ENCODE measurements at regions not wholly inside any gene's neighbourhood (a gene's known extent, or its start where the extent isn't known, plus 50 kb on each side); places are given as distances from the start of the nearest gene placed in this dataset.

DNA sequence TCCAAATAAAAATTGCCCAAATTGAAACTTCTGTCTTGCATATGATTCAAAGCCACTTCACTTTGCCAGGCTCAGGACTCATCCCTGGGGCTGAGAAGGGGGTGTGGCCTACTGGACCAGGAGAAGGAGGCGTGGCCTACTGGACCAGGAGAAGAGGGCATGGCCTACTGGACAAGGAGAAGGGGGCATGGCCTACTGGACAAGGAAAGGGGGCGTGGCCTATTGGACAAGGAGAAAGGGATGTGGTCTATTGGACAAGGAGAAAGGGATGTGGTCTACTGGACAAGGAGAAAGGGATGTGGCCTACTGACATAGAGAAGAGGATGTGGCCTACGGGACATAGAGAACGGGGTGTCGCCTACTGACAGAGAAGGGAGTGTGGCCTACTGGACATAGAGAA lies 405.3 kb downstream of the RRAGC start:
- DNase-seq = no peak

DNA sequence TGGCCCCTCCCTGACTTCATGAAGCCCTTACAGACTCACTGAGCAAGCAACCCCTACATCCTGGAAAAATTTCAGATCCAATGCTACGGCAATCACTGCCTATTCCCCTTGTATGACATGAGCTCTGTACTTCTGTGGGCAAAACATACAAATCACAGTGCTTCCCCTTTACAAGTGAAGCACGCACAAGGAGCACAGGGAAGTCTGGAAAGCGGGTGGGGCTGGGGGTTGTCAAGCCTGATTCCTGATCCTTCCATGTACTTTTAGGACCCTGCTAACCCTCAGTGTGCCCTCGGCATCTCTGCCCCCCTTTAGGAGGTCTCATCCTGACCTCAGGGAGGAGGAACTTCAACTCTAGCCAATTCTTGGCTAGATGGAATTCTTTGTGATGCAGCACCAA lies 405.7 kb upstream of the POU3F1 start:
- peak; percentile 26 for DNase-seq

DNA sequence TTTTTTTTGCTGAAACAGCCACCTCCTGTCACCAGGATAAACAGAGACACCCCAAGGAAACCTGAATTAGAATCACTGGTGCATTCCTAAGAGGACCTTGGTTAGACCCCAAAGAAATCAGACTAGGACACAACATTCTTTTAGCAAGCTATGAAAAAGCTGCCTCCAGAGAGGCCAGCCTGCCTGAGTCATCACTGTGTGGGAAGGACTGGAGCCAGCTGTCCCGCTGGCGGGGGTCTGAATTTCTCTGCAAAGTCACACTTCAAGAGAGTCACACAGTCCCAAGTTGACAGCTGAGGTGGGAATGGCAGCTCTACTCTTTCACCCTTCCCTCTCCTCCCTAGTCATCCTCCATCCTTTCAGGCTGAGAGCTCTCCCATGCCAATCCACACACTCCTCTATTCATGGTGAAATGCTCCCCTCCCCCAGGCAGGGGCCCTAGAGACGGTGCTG lies 405.0 kb upstream of the POU3F1 start:
- DNase-seq = peak; percentile 85

DNA sequence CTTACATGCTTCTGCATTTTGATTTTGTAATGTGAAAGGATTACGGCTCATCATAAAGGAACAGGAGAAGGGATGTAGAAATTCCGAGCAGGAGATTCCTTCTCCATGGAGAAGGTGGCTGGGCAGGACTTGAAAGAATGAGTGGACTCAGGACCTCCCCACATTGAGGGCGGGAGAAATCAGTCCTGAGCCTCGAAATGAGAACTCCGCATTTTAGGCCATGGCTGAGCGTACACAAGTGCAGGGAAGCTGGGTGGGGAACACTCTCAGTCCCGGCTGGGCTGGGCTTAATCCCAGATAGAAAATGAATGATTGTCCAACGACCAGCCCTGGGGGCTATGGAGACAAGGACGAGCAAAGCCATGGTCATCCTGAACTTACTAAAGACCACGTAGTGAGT lies 402.3 kb upstream of the POU3F1 start:
- no peak for DNase-seq

DNA sequence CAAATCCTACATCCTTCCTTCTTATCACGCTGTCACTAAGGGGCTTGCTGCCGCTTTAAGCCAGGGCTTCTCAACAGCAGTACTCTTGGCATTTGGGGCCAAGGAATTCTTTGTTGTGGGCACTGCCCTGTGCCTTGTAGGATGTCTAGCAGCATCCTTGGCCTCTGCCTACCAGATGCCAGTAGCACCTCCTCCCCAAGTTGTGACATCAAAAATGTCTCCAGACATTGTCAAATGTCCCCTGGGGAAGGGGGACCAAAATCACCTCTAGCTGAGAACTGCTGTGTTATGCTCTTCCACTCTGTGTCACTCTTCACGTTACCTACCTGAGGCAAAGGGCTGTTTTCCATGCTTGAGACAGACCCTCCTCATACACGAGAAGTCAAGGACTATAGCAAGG lies 400.3 kb upstream of the POU3F1 start:
- no peak for DNase-seq

DNA sequence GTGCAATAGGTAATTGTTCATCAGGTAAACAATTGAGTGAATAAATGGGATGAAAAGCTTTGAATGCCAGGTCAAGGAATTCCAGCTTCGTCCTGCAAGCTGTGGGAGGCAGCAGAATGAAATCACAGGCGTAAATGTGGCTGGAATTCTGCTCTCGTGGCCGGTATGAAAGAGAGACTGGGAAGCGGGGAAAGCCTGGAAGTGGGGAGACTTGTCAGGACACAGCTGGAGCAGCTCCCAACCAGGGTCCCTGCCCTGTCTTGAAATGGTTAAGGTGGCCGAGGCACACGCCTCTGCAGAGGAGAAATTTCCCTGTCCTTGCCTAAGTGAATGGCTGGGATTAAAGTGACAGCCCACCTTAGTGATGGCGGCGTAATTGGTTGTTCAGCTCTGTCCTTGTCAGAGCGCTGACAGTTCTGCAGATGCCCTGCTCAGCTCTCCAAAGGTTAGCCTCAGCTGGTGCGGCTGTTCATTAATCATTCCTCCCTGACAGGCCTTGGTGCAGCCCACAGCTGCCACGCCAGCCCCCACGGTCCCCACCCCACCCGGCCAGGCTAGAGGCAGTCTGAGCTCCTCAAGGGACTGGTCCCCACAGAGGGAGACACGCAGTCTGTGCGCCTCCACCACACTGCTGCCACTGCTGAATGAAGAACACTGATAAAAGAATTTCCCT lies 398.3 kb upstream of the POU3F1 start:
- DNase-seq = peak; percentile 3

DNA sequence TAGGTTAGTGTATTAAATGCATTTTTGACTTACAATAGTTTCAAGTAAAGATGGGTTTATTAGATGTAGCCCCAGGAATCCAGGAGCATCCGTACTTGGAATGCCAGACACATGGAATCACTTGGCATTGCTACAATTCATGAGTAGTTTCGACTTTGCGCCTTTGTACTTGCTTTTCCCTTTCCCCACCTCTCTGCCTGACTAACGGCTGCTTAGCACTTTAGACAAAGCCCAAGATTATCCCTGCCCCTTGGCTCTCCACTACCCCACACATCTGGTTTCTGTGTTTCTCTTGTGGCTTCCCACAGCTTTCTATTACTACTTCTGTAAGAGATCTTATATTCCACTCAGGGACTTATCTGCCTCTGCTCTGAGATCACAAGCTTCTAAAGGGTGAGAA lies 397.7 kb upstream of the POU3F1 start:
- peak; percentile 98 for DNase-seq

DNA sequence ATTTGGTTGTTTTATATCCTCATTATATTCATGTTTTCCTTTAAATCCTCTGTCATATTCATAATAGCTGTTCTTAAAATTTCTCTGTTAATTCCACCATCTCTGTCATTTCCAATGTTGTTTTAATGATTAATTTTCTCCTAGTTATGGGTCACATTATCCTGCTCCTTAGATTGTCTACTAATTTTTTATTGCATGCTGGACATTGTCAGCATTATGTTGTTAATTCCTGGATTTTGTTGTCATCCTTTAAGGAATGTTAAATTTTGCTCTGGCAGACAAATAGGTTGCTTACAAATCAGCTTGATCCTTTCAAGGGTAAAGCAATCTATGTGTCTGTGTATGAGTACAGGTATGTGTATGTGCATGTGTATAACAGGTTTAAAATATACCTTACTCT lies 393.8 kb upstream of the POU3F1 start:
- DNase-seq = no peak

DNA sequence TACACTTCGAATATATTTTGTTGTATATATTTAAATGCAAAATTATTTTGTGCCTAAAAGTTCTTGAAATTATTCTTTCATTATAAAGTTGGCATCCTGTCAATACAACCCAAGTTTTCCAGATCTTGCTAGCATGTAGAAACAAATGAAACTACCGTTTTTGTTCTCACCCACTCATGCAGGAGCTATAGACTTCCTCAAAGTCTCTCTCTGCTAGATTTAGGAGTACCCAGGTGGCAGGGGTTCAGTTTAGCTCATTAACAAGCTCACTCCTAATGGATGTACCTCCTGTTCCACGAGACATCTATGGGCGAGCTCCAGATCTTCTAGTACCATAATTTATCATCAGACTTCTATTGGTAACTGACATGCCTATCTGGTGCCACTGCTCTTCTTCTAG lies 390.2 kb upstream of the POU3F1 start:
- no peak for DNase-seq

DNA sequence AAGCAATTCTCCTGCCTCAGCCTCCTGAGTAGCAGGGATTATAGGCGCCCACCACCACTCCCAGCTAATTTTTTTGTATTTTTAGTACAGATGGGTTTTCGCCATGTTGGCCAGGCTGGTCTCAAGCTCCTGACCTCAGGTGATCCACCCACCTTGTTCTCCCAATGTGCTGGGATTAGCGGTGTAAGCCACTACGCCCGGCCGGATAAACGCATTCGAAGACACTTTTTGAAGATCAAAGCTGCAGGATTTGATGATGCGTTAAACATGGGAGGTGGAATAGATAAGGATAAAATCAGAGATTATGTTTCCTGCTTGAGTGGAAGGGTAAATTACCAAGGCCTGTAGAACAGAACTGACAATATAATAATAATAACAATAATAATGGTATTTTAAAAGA lies 389.4 kb upstream of the POU3F1 start:
- DNase-seq = no peak

DNA sequence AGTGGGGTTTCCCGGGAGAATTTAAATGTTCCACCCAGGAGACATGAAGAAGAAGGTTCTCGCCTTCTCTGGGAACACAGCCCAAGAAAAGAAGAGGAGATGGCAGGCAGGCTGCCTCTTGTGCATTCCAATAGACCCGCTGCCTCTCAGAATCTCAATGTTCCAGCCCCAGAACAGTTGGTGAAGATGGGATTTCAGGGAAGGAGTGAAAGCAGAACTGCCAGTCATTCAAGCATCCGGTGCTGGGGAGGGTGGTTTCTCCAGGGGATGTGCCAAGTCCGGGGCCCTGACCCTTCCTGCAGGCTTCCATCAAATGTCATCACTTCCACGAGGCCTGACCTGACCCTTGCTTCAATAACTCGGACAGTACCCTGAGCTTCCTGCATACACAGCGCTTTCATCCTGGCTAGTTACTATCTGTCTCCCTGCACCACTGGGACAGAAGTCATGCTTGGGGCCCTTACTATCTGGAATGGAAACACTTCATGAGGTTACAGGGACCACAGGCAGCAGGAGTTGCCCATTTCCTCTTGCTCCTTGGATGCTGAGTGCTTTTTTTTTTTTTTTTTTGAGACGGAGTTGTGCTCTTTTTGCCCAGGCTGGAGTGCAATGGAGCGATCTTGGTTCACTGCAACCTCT lies 386.6 kb upstream of the POU3F1 start:
- no peak for DNase-seq

DNA sequence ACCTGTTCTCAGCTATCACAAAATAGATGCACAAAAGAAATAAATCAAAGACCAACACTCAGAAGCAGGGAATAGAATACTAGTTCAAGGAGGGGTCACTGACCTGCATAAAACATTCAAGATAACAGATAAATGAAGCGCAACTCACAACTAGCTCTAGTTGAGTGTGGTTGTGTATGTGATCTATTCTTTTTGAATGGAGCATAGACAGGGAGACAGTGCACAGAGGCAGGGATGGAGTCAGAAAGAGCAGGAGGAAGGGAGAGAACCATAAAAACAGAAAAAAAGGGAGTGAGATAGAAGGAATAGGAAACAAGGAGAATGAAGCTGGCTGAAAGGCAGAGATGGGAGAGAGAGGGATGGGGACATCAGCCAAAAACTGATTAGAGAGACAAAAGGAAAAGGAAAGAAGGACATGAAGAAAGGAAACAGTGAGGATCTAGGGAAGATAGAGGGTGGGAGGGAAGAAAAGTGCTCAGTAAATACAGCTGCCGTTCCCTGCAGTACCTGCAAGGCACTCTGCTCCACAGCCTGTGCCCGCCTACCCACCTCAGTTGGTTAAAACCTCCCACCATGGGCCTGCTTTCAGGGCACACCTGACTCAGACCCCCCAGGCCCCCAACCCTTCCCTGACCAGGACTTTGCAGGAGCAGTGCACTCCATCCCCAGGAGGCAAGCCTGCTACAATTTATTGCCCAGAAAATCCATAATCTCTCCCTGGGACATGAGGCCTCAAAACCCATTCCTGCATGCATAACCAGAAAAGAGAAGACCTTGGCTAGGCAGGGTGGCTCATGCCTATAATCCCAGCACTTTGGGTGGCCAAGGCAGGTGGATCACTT lies 385.2 kb upstream of the POU3F1 start:
- DNase-seq = no peak

DNA sequence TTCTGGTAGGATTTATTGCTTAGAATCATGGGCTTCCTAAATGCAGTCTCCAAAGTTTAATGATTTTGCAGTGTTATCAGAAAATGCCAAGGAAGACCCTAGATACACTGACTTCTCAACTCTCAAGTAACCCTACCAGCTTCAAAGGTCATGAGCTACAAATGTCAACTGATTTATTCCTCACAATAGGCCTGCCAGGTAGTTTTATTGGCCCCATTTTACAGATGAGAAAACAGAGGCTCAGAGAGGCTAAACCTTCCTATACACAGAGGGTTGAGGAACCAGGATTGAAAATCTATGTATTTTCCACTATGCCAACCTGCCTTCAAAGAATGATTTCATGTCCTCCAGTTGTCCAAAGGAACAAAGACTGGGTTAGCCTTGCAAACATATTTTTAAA lies 384.4 kb upstream of the POU3F1 start:
- DNase-seq = no peak

DNA sequence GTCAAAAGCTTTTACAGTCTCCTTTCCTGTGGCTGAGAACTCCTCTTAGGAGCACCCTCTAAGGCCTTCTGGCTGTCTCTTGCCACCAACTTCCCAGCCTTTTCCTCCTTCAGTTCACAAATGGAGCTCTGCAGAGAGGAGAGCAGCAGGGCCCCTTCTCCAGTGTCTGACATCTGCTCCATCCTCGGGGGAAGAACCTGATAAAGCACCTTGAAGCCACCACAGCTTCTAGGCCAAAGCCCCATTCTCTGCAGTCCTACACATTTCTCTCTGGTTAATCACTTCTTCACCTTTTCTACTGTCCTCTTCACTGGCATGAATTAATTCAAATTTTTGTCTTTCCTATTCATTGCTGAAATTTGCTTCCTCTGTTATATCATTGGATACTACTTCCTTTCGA lies 378.1 kb upstream of the POU3F1 start:
- DNase-seq = no peak

DNA sequence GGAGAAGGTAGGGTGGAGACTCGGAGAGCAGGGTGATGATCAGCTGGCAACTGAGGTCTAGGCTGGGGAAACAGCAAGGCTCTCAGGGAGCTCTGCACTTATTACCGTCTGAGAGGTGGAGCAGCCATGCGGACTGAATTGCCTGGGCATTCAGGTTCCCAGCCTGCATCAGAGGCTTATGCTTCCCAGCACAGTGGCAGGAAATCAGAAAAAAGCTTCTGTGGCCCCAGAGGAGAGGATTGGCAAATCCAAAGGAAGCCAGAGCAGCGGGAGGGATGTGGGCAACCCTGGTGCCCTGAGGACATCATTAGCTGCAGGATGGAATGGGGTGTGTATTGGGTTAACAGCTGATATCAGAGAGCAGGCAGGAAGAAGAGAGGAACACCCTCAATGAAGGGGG lies 374.1 kb upstream of the POU3F1 start:
- DNase-seq = no peak

DNA sequence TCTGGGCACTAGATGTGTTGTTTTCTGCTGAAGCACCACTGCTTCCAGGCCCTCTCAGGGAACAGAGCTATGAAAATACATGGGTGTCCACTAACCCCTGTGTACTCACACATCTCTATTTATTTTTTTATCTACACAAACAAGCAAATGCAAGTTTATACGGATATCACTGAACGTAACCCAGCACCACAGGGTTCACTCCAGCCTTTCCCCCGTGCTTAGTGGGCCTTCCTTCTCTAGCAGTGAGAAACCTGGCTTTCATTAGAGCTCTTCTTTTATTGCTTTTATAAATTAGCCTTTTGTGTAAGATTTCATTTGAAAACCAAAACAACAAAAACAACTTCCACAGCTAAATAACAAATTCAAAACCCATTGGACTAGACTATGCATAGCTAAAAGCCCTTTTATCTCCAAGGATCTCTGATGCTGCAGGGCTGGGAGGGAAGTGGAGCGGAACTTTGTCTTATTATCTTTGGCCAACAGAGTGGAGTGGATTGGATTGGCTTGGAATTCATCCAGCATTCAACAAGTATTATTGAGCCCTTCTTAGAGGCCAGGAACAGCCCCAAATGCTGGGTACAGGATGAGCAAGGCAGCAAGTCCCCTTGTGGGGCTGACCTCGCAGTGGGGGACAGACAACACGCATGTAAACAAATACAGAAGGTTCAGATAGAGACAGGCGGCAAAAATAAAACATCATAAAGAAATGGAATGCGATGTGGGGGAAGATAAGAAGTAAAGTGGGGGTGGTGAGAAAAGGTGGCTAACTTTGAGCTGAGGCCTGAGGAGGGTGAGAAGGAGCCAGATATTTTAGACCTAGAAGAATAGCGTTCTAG lies 371.8 kb upstream of the POU3F1 start:
- no peak for DNase-seq

DNA sequence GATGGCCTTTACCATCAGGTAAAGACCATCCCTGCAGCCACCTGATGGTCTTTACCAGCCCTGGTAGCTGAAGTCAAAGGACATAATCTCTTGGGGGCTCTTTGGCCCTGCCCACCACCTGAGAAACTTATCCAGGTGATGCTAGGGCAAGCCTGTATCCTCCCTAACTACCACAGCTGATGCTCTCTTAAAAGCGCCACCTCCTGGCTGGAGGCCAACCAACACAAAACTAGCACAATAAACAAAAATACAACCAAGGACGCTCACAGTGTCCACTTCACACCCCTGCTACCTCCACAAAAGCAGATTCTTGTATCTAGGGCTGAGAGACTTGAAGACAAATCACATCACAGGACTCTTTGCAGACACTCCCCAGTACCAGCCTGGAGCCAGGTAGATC lies 357.1 kb upstream of the POU3F1 start:
- no peak for DNase-seq

DNA sequence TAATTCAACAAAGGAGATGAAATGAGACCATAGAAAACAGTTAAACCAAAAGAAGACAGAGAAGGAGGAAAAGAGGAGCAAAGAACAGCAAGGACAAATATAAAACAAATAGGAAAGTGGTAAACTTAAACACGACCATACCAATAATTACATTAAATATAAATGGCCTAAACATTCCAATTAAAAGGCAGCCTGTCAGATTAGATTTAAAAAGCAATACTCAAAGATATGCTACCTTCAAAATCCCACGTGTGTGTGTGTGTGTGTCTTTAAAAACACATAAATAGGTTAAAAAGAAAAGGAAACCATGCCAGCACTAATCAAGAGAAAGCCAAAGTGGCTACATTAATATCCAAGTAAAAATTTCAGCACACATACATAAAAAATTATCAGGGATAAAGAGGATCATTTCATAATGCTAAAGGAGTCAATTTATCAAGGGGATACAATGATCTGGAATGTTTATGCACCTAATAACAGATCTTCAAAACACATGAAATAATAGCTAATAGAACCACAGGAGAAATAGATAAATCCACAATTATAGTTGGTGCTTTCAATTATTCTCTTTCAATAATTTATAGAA lies 355.7 kb upstream of the POU3F1 start:
- no peak for DNase-seq

DNA sequence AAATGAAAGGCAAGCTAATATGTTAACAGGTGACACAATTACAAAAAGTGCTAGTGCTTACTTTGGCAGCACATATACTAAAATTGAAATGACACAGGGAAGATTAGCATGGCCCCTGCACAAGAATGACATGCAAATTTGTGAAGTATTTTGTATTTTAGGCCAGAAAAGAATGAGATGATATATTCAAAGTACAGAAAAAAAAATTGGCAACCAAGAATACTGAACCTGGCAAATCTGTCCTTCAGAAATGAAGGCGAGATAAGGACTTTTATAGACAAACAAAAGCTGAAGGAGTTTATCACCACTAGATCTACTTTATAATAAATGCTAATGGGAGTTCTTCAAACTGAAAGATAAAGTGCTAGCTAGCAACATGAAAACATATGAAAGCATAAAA lies 350.0 kb upstream of the POU3F1 start:
- no peak for DNase-seq

DNA sequence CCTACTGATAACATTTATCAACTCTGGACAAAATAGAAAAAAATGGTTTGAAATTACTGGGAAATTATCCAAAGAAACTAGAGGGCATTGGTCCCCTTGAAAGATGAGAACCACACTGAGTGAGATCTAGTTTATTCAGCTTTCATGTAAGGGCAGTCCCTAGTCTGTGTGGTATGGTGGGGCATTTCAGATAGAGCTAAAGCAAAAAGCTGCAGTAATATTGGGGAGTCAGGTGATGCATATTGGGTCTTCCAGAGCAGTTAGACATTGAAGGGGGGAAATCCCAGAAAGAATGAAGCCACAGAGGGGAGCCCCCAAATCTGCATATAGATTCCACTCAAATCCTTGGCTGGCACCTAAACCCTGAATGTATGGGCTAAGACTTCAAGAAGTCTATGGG lies 347.7 kb upstream of the POU3F1 start:
- no peak for DNase-seq

DNA sequence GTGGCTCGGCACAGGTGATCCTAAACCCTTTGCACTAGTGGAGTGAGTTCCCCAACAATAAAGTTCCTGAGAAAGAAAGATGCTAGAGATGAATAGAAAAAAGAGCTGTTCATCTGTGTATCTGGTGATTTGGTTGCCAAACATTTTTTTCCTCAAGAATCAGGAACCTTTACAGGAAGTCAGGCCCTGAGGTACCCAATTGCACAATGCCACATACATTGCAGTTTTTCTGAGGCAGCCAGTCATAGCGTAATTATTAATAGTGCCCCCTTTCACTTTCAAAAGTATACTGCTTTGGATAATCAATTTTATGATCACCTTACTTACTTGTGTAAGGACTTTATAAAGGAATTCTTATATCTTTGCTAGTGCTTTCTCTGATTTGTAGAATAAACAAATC lies 346.3 kb upstream of the POU3F1 start:
- no peak for DNase-seq

DNA sequence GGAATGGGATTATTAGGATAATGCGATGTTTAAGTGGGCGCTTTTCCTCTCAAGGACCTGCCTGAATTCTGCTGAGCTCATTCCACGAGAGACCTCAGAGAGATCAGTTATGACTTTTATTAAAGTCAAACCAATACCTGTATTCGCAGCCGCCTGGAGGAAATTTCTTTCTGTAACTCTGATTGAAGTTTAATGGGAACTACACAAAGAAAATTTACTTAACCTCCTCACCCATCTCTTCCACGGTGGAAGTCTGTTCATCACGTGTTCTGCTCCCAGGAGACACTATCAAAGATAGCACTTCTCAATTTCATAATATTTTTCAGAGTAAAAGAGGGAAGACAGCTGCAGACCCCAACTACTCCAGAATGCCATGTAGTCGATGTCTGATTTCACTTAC lies 334.7 kb upstream of the POU3F1 start:
- no peak for DNase-seq

DNA sequence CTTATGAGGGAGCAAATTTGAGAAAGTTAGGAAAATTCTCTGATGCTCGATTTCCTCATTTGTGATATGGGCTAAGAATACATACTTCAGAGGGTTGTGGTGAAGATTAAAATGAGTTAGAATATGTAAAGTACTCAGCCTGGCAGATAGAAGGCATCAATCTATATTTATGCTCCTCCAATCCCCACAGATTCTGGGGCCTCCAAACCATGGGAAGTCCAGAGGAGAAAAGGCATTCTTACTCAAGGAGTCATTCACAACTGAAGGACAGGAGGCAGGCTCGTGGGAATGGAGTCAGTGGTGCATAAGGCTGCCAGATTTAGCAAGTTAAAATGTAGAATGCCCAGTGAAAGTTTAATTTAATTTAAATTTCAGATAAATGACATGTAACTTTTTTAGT lies 330.0 kb upstream of the POU3F1 start:
- no peak for DNase-seq

Measured in fibroblast of upper back skin (primary cell).